ENCODE measurements at regions not wholly inside any gene's neighbourhood (a gene's known extent, or its start where the extent isn't known, plus 50 kb on each side); places are given as distances from the start of the nearest gene placed in this dataset.
"Not testable (repeated sequence)": the region's sequence is repeated elsewhere in the genome, so short reads cannot be mapped to it uniquely, and the experiment has no call there.

GRCh38 chr10:26627324-26627723 is 70.2 kb upstream of the PDSS1 start:
- CTCF ChIA-PET, result no interaction called here
- no peaks in the 10 kb centered on the region for H3K27me3 ChIP-seq (ENCODE audit: control insufficient read depth, insufficient read depth, low read length)
- DNase-seq (ENCODE audit: low read depth, low spot score), result no peak

GRCh38 chr10:26628395-26628794 is 69.1 kb upstream of the PDSS1 start:
- DNase-seq (ENCODE audit: low read depth, low spot score), result no peak
- ChIA-PET CTCF (no interaction called here), POLR2A (no interaction called here)
- Histone ChIP-seq H3K9me3 (ENCODE audit: control insufficient read depth, insufficient read depth, low read length) (no peaks in the 10 kb centered on the region), H3K27me3 (ENCODE audit: control insufficient read depth, insufficient read depth, low read length) (no peaks in the 10 kb centered on the region), H3K4me3 (ENCODE audit: low read depth, low read length) (no peak overlapping the region), H3K27ac (ENCODE audit: low read depth, low read length) (no peak overlapping the region)
- TF ChIP-seq CTCF (IDR thresholded peaks at IDR 0.05; ENCODE audit: low read depth, low read length), result no peak

More at GRCh38 chr10:26627324-26627723, 70.2 kb upstream of the PDSS1 start:
- POLR2A ChIA-PET, result no interaction called here
- Histone ChIP-seq H3K9me3 (ENCODE audit: control insufficient read depth, insufficient read depth, low read length) (no peaks in the 10 kb centered on the region), H3K4me3 (ENCODE audit: low read depth, low read length) (no peak overlapping the region), H3K27ac (ENCODE audit: low read depth, low read length) (no peak overlapping the region)
- no peak for TF ChIP-seq CTCF (IDR thresholded peaks at IDR 0.05; ENCODE audit: low read depth, low read length)

GRCh38 chr10:26632171-26632570 is 65.3 kb upstream of the PDSS1 start:
- H3K27me3 ChIP-seq (ENCODE audit: control insufficient read depth, insufficient read depth, low read length); CTCF ChIA-PET; H3K9me3 ChIP-seq (ENCODE audit: control insufficient read depth, insufficient read depth, low read length); DNase-seq (ENCODE audit: low read depth, low spot score); POLR2A ChIA-PET; H3K27ac ChIP-seq (ENCODE audit: low read depth, low read length); H3K4me3 ChIP-seq (ENCODE audit: low read depth, low read length): not testable (repeated sequence)

GRCh38 chr10:26634111-26634510 is 63.4 kb upstream of the PDSS1 start:
- CTCF ChIA-PET; H3K9me3 ChIP-seq (ENCODE audit: control insufficient read depth, insufficient read depth, low read length); DNase-seq (ENCODE audit: low read depth, low spot score); H3K27me3 ChIP-seq (ENCODE audit: control insufficient read depth, insufficient read depth, low read length); H3K4me3 ChIP-seq (ENCODE audit: low read depth, low read length); POLR2A ChIA-PET; H3K27ac ChIP-seq (ENCODE audit: low read depth, low read length): not testable (repeated sequence)

GRCh38 chr10:26637521-26638275 is 59.8 kb upstream of the PDSS1 start:
- Histone ChIP-seq H3K4me3 (ENCODE audit: low read depth, low read length) (no peak overlapping the region), H3K27me3 (ENCODE audit: control insufficient read depth, insufficient read depth, low read length) (no peaks in the 10 kb centered on the region), H3K27ac (ENCODE audit: low read depth, low read length) (no peak overlapping the region), H3K9me3 (ENCODE audit: control insufficient read depth, insufficient read depth, low read length) (peaks cover 5% of the 10 kb centered on the region; the same call in 1 of the 2 replicates)
- CTCF ChIA-PET, result no interaction called here
- POLR2A ChIA-PET, result no interaction called here
- no peak for DNase-seq (ENCODE audit: low read depth, low spot score)
- TF ChIP-seq CTCF (IDR thresholded peaks at IDR 0.05; ENCODE audit: low read depth, low read length), result no peak

GRCh38 chr10:26640391-26640790 is 57.1 kb upstream of the PDSS1 start:
- peaks cover 5% of the 10 kb centered on the region; the same call in 1 of the 2 replicates for H3K9me3 ChIP-seq (ENCODE audit: control insufficient read depth, insufficient read depth, low read length)
- POLR2A ChIA-PET, result no interaction called here
- no peak for DNase-seq (ENCODE audit: low read depth, low spot score)
- CTCF ChIA-PET, result no interaction called here
- H3K27ac ChIP-seq (ENCODE audit: low read depth, low read length), result no peak overlapping the region
- no peak overlapping the region for H3K4me3 ChIP-seq (ENCODE audit: low read depth, low read length)
- no peak for TF ChIP-seq CTCF (IDR thresholded peaks at IDR 0.05; ENCODE audit: low read depth, low read length)
- no peaks in the 10 kb centered on the region for H3K27me3 ChIP-seq (ENCODE audit: control insufficient read depth, insufficient read depth, low read length)

Measured in AG04450 (cell line).